Suppressor macrophage treated with lipopolysaccharide for 1 hour (primary cell): ENCODE measurements at regions not wholly inside any gene's neighbourhood (a gene's known extent, or its start where the extent isn't known, plus 50 kb on each side); places are given as distances from the start of the nearest gene placed in this dataset.

Experiments used
- DNase-seq, 3 donors: peaks; one replicate each; pipeline ENCODE4 v3.0.0-alpha.2; 2020 to 2022

- DNase-seq, result no peak
Measured at GRCh38 chr22:48665311-48665995, 1162.2 kb downstream of the BRD1 start.

- no peak for DNase-seq
Measured at GRCh38 chr22:48664586-48664985, 1163.1 kb downstream of the BRD1 start.

GRCh38 chr22:48663297-48663696 is 1164.4 kb downstream of the BRD1 start:
- DNase-seq, result peak; percentile 14 to 30 (median 30)

- DNase-seq, result no peak
Measured at GRCh38 chr22:48662476-48663135, 1165.1 kb downstream of the BRD1 start.

- DNase-seq, result no peak
Measured at GRCh38 chr22:48661984-48662383, 1165.7 kb downstream of the BRD1 start.

- no peak for DNase-seq
Measured at GRCh38 chr22:48660790-48661740, 1166.6 kb downstream of the BRD1 start.

GRCh38 chr22:48660104-48660789 is 1167.4 kb downstream of the BRD1 start:
- no peak for DNase-seq

GRCh38 chr22:48659404-48659996 is 1168.2 kb downstream of the BRD1 start:
- no peak for DNase-seq

GRCh38 chr22:48658871-48659270 is 1168.8 kb downstream of the BRD1 start:
- DNase-seq, result no peak

- no peak for DNase-seq
Measured at GRCh38 chr22:48658246-48658645, 1169.4 kb downstream of the BRD1 start.

- DNase-seq, result no peak
Measured at GRCh38 chr22:48654492-48654891, 1173.2 kb downstream of the BRD1 start.

- no peak for DNase-seq
Measured at GRCh38 chr22:48653929-48654328, 1173.7 kb downstream of the BRD1 start.

- DNase-seq, result no peak
Measured at GRCh38 chr22:48653306-48653705, 1174.4 kb downstream of the BRD1 start.

GRCh38 chr22:48652796-48653195 is 1174.9 kb downstream of the BRD1 start:
- no peak for DNase-seq

- no peak for DNase-seq
Measured at GRCh38 chr22:48651981-48652538, 1175.6 kb downstream of the BRD1 start.

- no peak for DNase-seq
Measured at GRCh38 chr22:48651036-48651890, 1176.4 kb downstream of the BRD1 start.

- no peak for DNase-seq
Measured at GRCh38 chr22:48650323-48651035, 1177.2 kb downstream of the BRD1 start.

GRCh38 chr22:48649466-48649865 is 1178.2 kb downstream of the BRD1 start:
- DNase-seq, result no peak

GRCh38 chr22:48649031-48649430 is 1178.6 kb downstream of the BRD1 start:
- DNase-seq, result no peak
